ENCODE measurements at regions not wholly inside any gene's neighbourhood (a gene's known extent, or its start where the extent isn't known, plus 50 kb on each side); places are given as distances from the start of the nearest gene placed in this dataset.

DNA sequence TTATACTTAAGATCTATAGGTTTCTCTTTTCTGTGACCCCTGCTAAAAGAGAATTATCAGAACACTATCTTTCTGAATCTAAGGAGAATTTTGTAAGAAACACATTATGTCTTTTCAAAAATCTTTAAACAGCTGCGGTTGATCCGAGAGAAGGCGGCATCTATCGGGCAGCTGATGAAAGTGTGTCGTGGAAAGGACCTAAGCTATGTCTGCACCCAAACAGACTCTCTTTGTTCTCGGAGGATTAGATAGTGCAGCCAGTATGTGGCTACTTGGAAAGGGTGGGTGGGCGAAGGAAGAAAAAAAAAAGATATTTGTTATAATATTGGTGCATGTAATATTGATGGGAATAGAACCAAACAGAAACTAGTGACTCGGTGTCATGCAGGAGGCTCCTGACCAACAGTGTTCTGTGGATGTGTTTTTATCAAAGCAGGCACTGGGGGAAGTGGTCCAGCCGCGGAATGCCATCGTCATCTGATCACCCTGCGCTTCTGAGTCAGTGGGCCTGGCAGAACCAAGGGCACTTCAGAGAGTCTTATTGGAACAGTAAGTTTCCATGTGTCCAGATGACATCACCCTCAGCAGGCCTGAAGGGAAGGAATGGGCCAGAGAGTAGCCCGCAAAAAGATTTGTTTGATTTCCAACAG lies 509.7 kb upstream of the AKR1E2 start (continued):
- TF ChIP-seq EGR1 (IDR thresholded peaks at IDR 0.05; ENCODE audit: low read depth in 2 of 2) (no peak), TAF1 (conservative IDR thresholded peaks at IDR 0.05) (no peak), FOXA1 (IDR thresholded peaks at IDR 0.05) (no peak), FOXA2 (IDR thresholded peaks at IDR 0.05) (no peak), RXRA (IDR thresholded peaks at IDR 0.05) (no peak), JUND (IDR thresholded peaks at IDR 0.05) (no peak), HNF4A (conservative IDR thresholded peaks at IDR 0.05) (no peak)

GRCh38 chr10:4315551-4315950 lies 510.5 kb upstream of the AKR1E2 start:
- H3K9ac ChIP-seq (ENCODE audit: low read depth in 1 of 2, low read length in 2 of 2) = no peak overlapping the region
- WGBS = 76% methylated on average over 4 of the region's 4 CpGs
- no peak for TF ChIP-seq FOXA1 (IDR thresholded peaks at IDR 0.05)

GRCh38 chr10:4313051-4313450 lies 513.0 kb upstream of the AKR1E2 start:
- H3K4me1 ChIP-seq (ENCODE audit: control insufficient read depth in 4 of 4, insufficient read depth in 4 of 4, low read length in 3 of 4) = no peaks in the 10 kb centered on the region
- no peaks in the 10 kb centered on the region for H3K36me3 ChIP-seq (ENCODE audit: control insufficient read depth in 4 of 4, insufficient read depth in 3 of 4, low read depth in 1 of 4, low read length in 3 of 4)
- DNase-seq (ENCODE audit: low spot score) = no peak
- no peak overlapping the region for H3K27ac ChIP-seq (ENCODE audit: low read depth in 1 of 2, low read length in 2 of 2)
- H3K27me3 ChIP-seq (ENCODE audit: control insufficient read depth in 4 of 4, insufficient read depth in 4 of 4, low read length in 3 of 4) = no peaks in the 10 kb centered on the region
- H3K9me3 ChIP-seq (ENCODE audit: control insufficient read depth in 4 of 4, low read length in 3 of 4) = no peaks in the 10 kb centered on the region
- H3K4me3 ChIP-seq (ENCODE audit: low read depth in 1 of 3, low read length in 3 of 3) = no peak overlapping the region
- 65% methylated on average over 3 of the region's 3 CpGs for WGBS
- no peak overlapping the region for H3K9ac ChIP-seq (ENCODE audit: low read depth in 1 of 2, low read length in 2 of 2)
- TF ChIP-seq EGR1 (IDR thresholded peaks at IDR 0.05; ENCODE audit: low read depth in 2 of 2) (no peak), SP1 (IDR thresholded peaks at IDR 0.05) (no peak), RXRA (IDR thresholded peaks at IDR 0.05) (no peak), FOXA1 (IDR thresholded peaks at IDR 0.05) (no peak), JUND (IDR thresholded peaks at IDR 0.05) (no peak)
- TF ChIP-seq, protein P1, sequence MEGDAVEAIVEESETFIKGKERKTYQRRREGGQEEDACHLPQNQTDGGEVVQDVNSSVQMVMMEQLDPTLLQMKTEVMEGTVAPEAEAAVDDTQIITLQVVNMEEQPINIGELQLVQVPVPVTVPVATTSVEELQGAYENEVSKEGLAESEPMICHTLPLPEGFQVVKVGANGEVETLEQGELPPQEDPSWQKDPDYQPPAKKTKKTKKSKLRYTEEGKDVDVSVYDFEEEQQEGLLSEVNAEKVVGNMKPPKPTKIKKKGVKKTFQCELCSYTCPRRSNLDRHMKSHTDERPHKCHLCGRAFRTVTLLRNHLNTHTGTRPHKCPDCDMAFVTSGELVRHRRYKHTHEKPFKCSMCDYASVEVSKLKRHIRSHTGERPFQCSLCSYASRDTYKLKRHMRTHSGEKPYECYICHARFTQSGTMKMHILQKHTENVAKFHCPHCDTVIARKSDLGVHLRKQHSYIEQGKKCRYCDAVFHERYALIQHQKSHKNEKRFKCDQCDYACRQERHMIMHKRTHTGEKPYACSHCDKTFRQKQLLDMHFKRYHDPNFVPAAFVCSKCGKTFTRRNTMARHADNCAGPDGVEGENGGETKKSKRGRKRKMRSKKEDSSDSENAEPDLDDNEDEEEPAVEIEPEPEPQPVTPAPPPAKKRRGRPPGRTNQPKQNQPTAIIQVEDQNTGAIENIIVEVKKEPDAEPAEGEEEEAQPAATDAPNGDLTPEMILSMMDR (IDR thresholded peaks at IDR 0.05; ENCODE audit: low read depth, low read length, missing input control) = no peak

More at GRCh38 chr10:4315551-4315950, 510.5 kb upstream of the AKR1E2 start:
- no peak for DNase-seq (ENCODE audit: low spot score)
- no peaks in the 10 kb centered on the region for H3K9me3 ChIP-seq (ENCODE audit: control insufficient read depth in 4 of 4, low read length in 3 of 4)
- H3K27ac ChIP-seq (ENCODE audit: low read depth in 1 of 2, low read length in 2 of 2) = no peak overlapping the region
- H3K4me3 ChIP-seq (ENCODE audit: low read depth in 1 of 3, low read length in 3 of 3) = no peak overlapping the region
- no peaks in the 10 kb centered on the region for H3K4me1 ChIP-seq (ENCODE audit: control insufficient read depth in 4 of 4, insufficient read depth in 4 of 4, low read length in 3 of 4)
- no peaks in the 10 kb centered on the region for H3K36me3 ChIP-seq (ENCODE audit: control insufficient read depth in 4 of 4, insufficient read depth in 3 of 4, low read depth in 1 of 4, low read length in 3 of 4)
- H3K27me3 ChIP-seq (ENCODE audit: control insufficient read depth in 4 of 4, insufficient read depth in 4 of 4, low read length in 3 of 4) = no peaks in the 10 kb centered on the region

GRCh38 chr10:4312051-4312835 lies 513.8 kb upstream of the AKR1E2 start:
- WGBS = 76% methylated on average over 4 of the region's 4 CpGs
- Histone ChIP-seq H3K36me3 (ENCODE audit: control insufficient read depth in 4 of 4, insufficient read depth in 3 of 4, low read depth in 1 of 4, low read length in 3 of 4) (no peaks in the 10 kb centered on the region), H3K27me3 (ENCODE audit: control insufficient read depth in 4 of 4, insufficient read depth in 4 of 4, low read length in 3 of 4) (no peaks in the 10 kb centered on the region), H3K9me3 (ENCODE audit: control insufficient read depth in 4 of 4, low read length in 3 of 4) (no peaks in the 10 kb centered on the region), H3K4me3 (ENCODE audit: low read depth in 1 of 3, low read length in 3 of 3) (no peak overlapping the region), H3K9ac (ENCODE audit: low read depth in 1 of 2, low read length in 2 of 2) (no peak overlapping the region), H3K27ac (ENCODE audit: low read depth in 1 of 2, low read length in 2 of 2) (no peak overlapping the region), H3K4me1 (ENCODE audit: control insufficient read depth in 4 of 4, insufficient read depth in 4 of 4, low read length in 3 of 4) (no peaks in the 10 kb centered on the region)
- TF ChIP-seq REST (IDR thresholded peaks at IDR 0.05) = no peak
- TF ChIP-seq SP1 (IDR thresholded peaks at IDR 0.05) = no peak
- TF ChIP-seq, protein P2, sequence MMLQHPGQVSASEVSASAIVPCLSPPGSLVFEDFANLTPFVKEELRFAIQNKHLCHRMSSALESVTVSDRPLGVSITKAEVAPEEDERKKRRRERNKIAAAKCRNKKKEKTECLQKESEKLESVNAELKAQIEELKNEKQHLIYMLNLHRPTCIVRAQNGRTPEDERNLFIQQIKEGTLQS (IDR thresholded peaks at IDR 0.05) = no peak
- no peak for TF ChIP-seq RXRA (IDR thresholded peaks at IDR 0.05)
- TF ChIP-seq YY1 (IDR thresholded peaks at IDR 0.05) = no peak
- DNase-seq (ENCODE audit: low spot score) = no peak

Measured in liver (tissue), 8 donors.